Keratinocyte (primary cell): ENCODE measurements at regions not wholly inside any gene's neighbourhood (a gene's known extent, or its start where the extent isn't known, plus 50 kb on each side); places are given as distances from the start of the nearest gene placed in this dataset.

Experiments used
- DNase-seq: peaks from one replicate; pipeline ENCODE4 v3.0.0-alpha.2; 2011; ENCODE audit warnings: low read depth, missing footprints, low spot score
- FAIRE-seq: peaks from 2 replicates; lab custom pipeline; 2011; peaks lifted over from hg19 to GRCh38; lab: Jason Lieb, UNC
- H2AFZ ChIP-seq: 2 replicates; pipeline ENCODE4 v1.6.0; 2012; ENCODE audit warnings: low read length, control low read depth, inconsistent platforms; ENCODE audit not compliant: control insufficient read depth
- H3K27ac ChIP-seq: 2 replicates; pipeline ENCODE4 v1.5.1; 2011; ENCODE audit warnings: low read length; ENCODE audit not compliant: control insufficient read depth, insufficient read depth
- H3K27me3 ChIP-seq: 3 replicates; pipeline ENCODE4 v1.6.0; 2011; ENCODE audit warnings: low read length; ENCODE audit not compliant: control insufficient read depth, insufficient read depth; ENCODE audit errors: extremely low read depth
- H3K36me3 ChIP-seq, 2 experiments: 2 replicates in 1 of 2; 3 replicates in 1 of 2; pipeline ENCODE4 v1.5.1; 2011; ENCODE audit warnings: low read length in 2 of 2, mild to moderate bottlenecking in 1 of 2; ENCODE audit not compliant: control insufficient read depth in 2 of 2, insufficient read depth in 2 of 2; ENCODE audit errors: extremely low read depth in 1 of 2
- H3K4me1 ChIP-seq: 3 replicates; pipeline ENCODE4 v1.5.1; 2011; ENCODE audit warnings: low read length; ENCODE audit not compliant: control insufficient read depth, insufficient read depth; ENCODE audit errors: extremely low read depth
- H3K4me2 ChIP-seq: 3 replicates; pipeline ENCODE4 v1.6.0; 2011; ENCODE audit warnings: low read depth, low read length; ENCODE audit not compliant: control insufficient read depth, insufficient read depth; ENCODE audit errors: extremely low read depth
- H3K4me3 ChIP-seq, 3 experiments: fragments of 200-600 bp in 1 of 3; sonication (generic) in 1 of 3; 2 replicates in 2 of 3; 3 replicates in 1 of 3; pipeline ENCODE4 v1.5.1; 2011 to 2016; ENCODE audit warnings: low read length in 3 of 3, mild to moderate bottlenecking in 3 of 3, control low read depth in 2 of 3, inconsistent platforms in 1 of 3, low read depth in 1 of 3, mixed read lengths in 1 of 3, mixed run types in 1 of 3, moderate library complexity in 1 of 3; ENCODE audit not compliant: control insufficient read depth in 2 of 3, insufficient read depth in 2 of 3; ENCODE audit errors: extremely low read depth in 1 of 3
- H3K79me2 ChIP-seq: 2 replicates; pipeline ENCODE4 v1.6.0; 2012; ENCODE audit warnings: low read length; ENCODE audit not compliant: control insufficient read depth, insufficient read depth
- H3K9ac ChIP-seq: 3 replicates; pipeline ENCODE4 v1.6.0; 2011; ENCODE audit warnings: low read length; ENCODE audit not compliant: control insufficient read depth, insufficient read depth; ENCODE audit errors: extremely low read depth
- H3K9me1 ChIP-seq: 3 replicates; pipeline ENCODE4 v1.6.0; 2011; ENCODE audit warnings: low read length; ENCODE audit not compliant: control insufficient read depth, insufficient read depth; ENCODE audit errors: extremely low read depth
- H3K9me3 ChIP-seq: 2 replicates; pipeline ENCODE4 v1.5.1; 2012; ENCODE audit warnings: low read depth, low read length; ENCODE audit not compliant: control insufficient read depth
- H4K20me1 ChIP-seq: 3 replicates; pipeline ENCODE4 v1.6.0; 2011; ENCODE audit warnings: low read length; ENCODE audit not compliant: control insufficient read depth, insufficient read depth; ENCODE audit errors: extremely low read depth
- EZH2 ChIP-seq: IDR thresholded peaks from one replicate; pipeline ENCODE4 v1.6.1; 2012; ENCODE audit warnings: inconsistent platforms, mild to moderate bottlenecking, low read length, moderate library complexity
- dilution Hi-C: fragments of 300-500 bp; cut with MboI; formaldehyde crosslinking; loops from one replicate; pipeline ENCODE4 v1.7.0; 2020; ENCODE audit warnings: low sequenced_read_pairs; ENCODE audit not compliant: extremely low pct_ligation_motif_present
- TF ChIP-seq, protein P1 (sequence below), 3 experiments: IDR thresholded peaks in 1 of 3; conservative IDR thresholded peaks in 1 of 3; optimal IDR thresholded peaks in 1 of 3; 2 replicates in 2 of 3; 3 replicates in 1 of 3; pipeline versions ENCODE3 to v1.5.1; 2011; ENCODE audit warnings: low read length in 3 of 3, mild to moderate bottlenecking in 3 of 3, moderate library complexity in 2 of 3, control low read depth in 1 of 3, inconsistent platforms in 1 of 3; ENCODE audit not compliant: insufficient read depth in 2 of 3; ENCODE audit errors: extremely low read depth in 1 of 3

DNA sequence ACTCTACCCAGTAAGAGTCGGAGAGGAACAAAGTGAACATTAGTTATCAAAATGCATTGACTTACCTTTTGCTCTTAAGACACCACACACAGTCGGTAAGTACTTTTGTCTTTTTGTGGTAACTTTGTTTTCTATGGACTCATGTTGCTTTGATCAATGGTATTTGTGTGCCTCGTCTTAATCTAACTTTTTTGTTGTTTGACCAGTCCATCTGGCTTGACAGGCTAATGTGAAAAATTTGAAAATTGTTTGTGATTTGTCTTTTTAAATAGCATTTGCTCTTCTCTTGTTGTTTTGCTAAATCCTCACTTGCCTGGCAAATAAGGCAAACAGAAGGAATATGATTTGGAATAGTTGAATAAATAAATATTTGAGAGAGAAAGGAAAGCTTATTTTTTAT is 71.4 kb upstream of the CHD1 start:
- dilution Hi-C loops = no loop called here
- Histone ChIP-seq H3K4me2 (no peak overlapping the region), H3K4me3 (no peak overlapping the region), H3K79me2 (no peaks in the 10 kb centered on the region), H3K9ac (no peak overlapping the region), H3K36me3 (no peaks in the 10 kb centered on the region), H3K27me3 (no peaks in the 10 kb centered on the region), H3K9me1 (no peaks in the 10 kb centered on the region), H2AFZ (no peak overlapping the region), H3K27ac (no peak overlapping the region), H3K9me3 (no peaks in the 10 kb centered on the region), H4K20me1 (no peaks in the 10 kb centered on the region), H3K4me1 (no peaks in the 10 kb centered on the region)
- FAIRE-seq (no peak), DNase-seq (no peak)
- TF ChIP-seq EZH2 = no peak
- TF ChIP-seq, protein P1, sequence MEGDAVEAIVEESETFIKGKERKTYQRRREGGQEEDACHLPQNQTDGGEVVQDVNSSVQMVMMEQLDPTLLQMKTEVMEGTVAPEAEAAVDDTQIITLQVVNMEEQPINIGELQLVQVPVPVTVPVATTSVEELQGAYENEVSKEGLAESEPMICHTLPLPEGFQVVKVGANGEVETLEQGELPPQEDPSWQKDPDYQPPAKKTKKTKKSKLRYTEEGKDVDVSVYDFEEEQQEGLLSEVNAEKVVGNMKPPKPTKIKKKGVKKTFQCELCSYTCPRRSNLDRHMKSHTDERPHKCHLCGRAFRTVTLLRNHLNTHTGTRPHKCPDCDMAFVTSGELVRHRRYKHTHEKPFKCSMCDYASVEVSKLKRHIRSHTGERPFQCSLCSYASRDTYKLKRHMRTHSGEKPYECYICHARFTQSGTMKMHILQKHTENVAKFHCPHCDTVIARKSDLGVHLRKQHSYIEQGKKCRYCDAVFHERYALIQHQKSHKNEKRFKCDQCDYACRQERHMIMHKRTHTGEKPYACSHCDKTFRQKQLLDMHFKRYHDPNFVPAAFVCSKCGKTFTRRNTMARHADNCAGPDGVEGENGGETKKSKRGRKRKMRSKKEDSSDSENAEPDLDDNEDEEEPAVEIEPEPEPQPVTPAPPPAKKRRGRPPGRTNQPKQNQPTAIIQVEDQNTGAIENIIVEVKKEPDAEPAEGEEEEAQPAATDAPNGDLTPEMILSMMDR (optimal IDR thresholded peaks at IDR 0.05 in 1 of 3, IDR thresholded peaks at IDR 0.05 in 1 of 3, conservative IDR thresholded peaks at IDR 0.05 in 1 of 3; ENCODE audit: extremely low read depth in 1 of 3, insufficient read depth in 2 of 3, low read length in 3 of 3) = no peak

DNA sequence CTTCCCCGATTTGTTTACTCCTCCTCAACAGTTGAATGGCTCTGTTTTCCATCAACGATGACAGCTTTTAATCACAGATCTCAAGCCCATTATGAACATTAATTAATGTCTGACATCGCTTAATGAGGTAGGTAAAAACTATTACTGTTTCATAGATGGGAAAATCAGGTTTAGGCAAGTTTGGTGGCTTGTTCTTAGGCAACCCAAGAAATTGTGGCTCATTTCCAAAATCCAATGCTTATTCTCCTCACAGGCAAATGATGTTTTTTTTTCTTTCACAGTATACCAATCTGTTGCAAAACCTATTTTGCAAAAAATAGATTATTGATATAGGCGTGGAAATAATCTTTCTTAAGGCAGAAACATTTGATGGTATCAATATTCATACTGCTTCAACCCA is 70.8 kb upstream of the CHD1 start:
- no peak for FAIRE-seq
- dilution Hi-C loops = no loop called here

More for the DNA sequence above, 70.8 kb upstream of the CHD1 start:
- Histone ChIP-seq H3K9me1 (no peaks in the 10 kb centered on the region), H3K4me3 (no peak overlapping the region), H3K27me3 (no peaks in the 10 kb centered on the region), H2AFZ (peak overlapping the region; percentile 33), H3K36me3 (no peaks in the 10 kb centered on the region), H3K4me1 (no peaks in the 10 kb centered on the region), H3K79me2 (no peaks in the 10 kb centered on the region), H3K9ac (no peak overlapping the region), H4K20me1 (no peaks in the 10 kb centered on the region), H3K27ac (no peak overlapping the region), H3K4me2 (no peak overlapping the region), H3K9me3 (no peaks in the 10 kb centered on the region)
- TF ChIP-seq, protein P1 (optimal IDR thresholded peaks at IDR 0.05 in 1 of 3, IDR thresholded peaks at IDR 0.05 in 1 of 3, conservative IDR thresholded peaks at IDR 0.05 in 1 of 3; ENCODE audit: extremely low read depth in 1 of 3, insufficient read depth in 2 of 3, low read length in 3 of 3) = no peak
- TF ChIP-seq EZH2 = no peak
- DNase-seq = no peak
